Fibroblast of lung (primary cell): ENCODE measurements at regions not wholly inside any gene's neighbourhood (a gene's known extent, or its start where the extent isn't known, plus 50 kb on each side); places are given as distances from the start of the nearest gene placed in this dataset.

ENCODE experiments used
- CTCF ChIP-seq, 2 donors: IDR thresholded peaks in 1 of 2; conservative IDR thresholded peaks in 1 of 2; 1 replicate in 1 of 2; 2 replicates in 1 of 2; pipeline ENCODE4 v1.5.1; 2011 to 2012; ENCODE audit warnings: low read length in 2 of 2, control low read depth in 1 of 2, inconsistent platforms in 1 of 2, low read depth in 1 of 2, mild to moderate bottlenecking in 1 of 2
- EZH2 ChIP-seq: IDR thresholded peaks from 2 replicates; pipeline ENCODE4 v1.5.1; 2012; ENCODE audit warnings: low read length, control low read depth, mild to moderate bottlenecking; ENCODE audit errors: missing control alignments

GRCh38 chr2:173680574-173680973 lies 284.6 kb downstream of the SP3 start:
- TF ChIP-seq EZH2 = no peak
- TF ChIP-seq CTCF (conservative IDR thresholded peaks at IDR 0.05 in 1 of 2, IDR thresholded peaks at IDR 0.05 in 1 of 2; ENCODE audit: low read depth in 1 of 2, low read length in 2 of 2) = no peak
